Dedifferentiated amniotic fluid mesenchymal stem cell (primary cell): ENCODE measurements at regions not wholly inside any gene's neighbourhood (a gene's known extent, or its start where the extent isn't known, plus 50 kb on each side); places are given as distances from the start of the nearest gene placed in this dataset.
"Not testable (repeated sequence)": the region's sequence is repeated elsewhere in the genome, so short reads cannot be mapped to it uniquely, and the experiment has no call there.

Experiments used
- DNase-seq: peaks from one replicate; pipeline ENCODE4 v3.0.0-alpha.2; 2016; ENCODE audit errors: extremely low spot score

DNA sequence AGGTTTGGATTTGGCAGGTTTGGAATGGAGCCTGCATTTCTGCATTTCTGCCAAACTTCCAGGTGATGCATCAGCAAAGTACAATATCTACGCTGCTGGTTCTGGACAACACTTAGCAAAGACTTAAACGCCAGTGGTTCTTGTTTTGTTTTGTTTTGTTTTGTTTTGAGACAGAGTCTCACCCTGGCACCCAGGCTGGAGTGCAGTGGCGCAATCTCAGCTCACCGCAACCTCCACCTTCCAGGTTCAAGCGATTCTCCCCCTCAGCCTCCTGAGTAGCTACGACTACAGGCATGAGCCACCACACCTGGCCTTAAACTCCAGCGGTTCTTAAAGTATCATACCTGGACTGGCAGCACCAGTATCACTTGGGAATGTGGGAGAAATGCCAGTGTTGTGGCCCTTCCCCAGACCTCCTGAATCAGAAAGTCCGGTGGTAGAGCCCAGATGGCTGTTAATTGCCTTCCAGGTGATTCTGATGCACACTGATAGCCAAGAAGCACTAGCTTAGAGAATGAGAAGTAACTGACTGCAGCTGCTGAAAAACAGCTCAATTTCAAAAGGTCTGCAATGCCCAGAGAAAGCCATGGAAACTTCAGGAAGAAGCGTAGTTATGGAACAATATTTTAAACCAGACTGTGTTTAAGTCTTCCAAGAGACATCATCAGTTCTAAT, 114.8 kb upstream of the FOXN3 start:
- no peak for DNase-seq

- no peak for DNase-seq
Observed at GRCh38 chr14:89524990-89525667, 108.1 kb upstream of the FOXN3 start.

- no peak for DNase-seq
Observed at GRCh38 chr14:89524412-89524811, 107.4 kb upstream of the FOXN3 start.

DNA sequence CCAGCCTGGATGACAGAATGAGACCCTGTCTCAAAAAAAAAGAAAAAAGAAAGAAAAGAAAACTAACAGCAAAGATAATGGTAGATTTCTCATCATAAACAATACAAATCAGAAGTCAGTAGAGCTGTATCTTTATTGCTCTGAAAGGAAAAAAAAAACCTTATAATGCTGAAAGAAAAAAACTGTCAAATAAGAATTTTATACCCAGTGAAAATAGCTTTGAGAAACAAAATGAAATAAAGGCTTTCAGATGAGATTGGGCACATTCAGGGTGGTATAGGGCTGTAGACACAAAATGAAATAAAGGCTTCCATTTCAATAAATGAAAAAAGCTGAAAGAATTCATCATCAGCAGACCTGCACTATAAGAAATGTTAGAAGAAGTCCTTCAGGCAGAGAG, 105.0 kb upstream of the FOXN3 start:
- no peak for DNase-seq

DNA sequence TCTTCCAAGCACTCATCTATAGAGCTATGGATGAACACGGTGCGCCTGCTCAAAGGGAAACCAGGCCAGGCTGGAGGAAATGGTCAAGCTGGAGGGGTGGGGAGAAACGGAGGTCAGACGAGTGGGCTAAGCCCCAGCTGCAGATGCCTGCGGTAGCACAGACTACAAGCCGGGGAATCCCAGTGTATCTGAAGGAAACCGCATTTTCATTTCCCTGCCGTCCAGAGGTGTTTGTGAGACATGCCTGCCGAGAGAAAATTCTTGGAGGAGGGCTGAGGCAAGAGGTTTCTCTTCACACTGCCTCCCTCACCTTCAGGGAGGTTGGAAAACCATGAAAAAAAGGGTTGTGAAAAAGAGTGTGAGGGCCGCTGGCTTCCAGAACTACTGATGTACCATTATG, 102.0 kb upstream of the FOXN3 start:
- no peak for DNase-seq

GRCh38 chr14:89516173-89516572, 99.1 kb upstream of the FOXN3 start:
- DNase-seq = no peak

GRCh38 chr14:89514601-89515000, 97.6 kb upstream of the FOXN3 start:
- DNase-seq = no peak

DNA sequence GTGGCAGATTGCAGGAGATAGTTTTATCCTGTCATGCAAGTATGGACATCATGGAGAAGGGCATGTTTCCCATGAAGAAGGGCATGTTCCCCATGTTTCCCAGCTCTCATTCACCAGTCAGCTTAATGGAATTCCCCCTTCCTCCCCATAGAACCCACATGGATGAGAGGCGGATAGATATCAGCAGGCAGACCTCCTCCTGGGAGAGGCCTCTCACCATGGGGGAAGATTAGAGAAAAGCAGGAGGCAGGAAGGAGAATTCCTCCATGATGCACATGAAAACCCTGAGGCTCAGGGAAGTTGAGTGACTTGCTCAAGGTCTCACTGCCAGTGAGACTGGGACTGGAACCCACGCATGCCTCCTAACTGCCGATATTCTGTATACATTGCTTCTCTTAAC, 92.9 kb upstream of the FOXN3 start:
- DNase-seq = no peak

DNA sequence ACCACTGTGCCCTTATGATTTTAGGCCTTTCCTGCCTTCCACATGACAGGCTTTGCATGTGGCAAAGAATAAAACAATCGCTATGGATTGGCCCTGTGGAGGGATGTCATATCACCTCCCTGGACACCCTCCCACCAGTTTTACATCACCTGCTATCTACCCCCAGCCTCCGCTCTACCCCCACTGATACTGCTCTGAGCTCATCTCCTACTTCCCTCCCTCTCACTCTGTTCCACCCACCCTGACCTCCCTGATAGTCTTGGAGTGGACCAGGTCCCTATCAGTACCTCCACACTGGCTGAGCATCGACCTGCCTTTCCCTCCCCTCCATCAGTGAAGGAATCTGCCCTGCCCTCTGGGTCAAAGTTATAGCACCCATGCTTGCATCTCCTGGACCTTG, 91.8 kb upstream of the FOXN3 start:
- no peak for DNase-seq

GRCh38 chr14:89507926-89508460, 91.0 kb upstream of the FOXN3 start:
- DNase-seq = no peak

DNA sequence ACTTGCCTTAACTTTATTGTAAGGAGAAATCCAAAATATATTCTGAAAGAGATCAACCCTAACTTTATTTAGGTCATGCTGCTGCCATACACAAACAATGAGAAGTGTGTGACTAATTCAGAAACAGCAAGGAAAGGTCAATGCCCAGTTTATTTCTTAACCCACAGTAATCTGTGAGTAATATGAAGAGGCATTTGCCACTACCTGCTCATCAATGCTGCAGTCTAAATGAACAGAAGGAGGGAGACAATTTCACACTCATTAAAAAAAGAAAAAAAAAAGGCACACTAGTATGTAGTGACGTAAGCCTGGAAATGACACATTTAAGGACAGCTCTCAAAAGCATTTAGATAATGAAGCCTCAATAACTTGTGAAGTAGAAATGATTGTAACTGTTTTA, 90.5 kb upstream of the FOXN3 start:
- peak; percentile 23 for DNase-seq

DNA sequence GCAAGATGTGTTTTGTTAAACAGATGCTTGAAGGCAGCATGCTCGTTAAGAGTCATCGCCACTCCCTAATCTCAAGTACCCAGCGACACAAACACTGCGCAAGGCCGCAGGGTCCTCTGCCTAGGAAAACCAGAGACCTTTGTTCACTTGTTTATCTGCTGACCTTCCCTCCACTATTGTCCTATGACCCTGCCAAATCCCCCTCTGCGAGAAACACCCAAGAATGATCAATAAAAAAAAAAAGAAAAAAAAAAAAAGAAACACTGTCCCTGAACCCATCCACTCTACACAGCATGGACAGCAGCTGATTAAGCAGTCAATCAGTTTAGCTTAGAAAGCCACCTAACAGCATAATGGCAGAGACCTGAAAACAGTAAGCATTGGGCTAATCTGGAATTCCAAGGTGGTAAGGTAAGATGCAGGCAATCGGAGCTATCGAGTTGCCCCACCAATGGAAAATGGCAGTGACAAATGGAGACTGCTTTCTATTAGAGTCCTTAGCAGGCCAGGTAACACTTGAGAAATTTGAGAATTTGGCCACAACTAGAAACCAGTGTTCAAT, 89.9 kb upstream of the FOXN3 start:
- DNase-seq = not testable (repeated sequence)

- DNase-seq = peak; percentile 19
Observed at GRCh38 chr14:89504602-89505313, 87.7 kb upstream of the FOXN3 start.

- no peak for DNase-seq
Observed at GRCh38 chr14:89504091-89504490, 87.1 kb upstream of the FOXN3 start.

DNA sequence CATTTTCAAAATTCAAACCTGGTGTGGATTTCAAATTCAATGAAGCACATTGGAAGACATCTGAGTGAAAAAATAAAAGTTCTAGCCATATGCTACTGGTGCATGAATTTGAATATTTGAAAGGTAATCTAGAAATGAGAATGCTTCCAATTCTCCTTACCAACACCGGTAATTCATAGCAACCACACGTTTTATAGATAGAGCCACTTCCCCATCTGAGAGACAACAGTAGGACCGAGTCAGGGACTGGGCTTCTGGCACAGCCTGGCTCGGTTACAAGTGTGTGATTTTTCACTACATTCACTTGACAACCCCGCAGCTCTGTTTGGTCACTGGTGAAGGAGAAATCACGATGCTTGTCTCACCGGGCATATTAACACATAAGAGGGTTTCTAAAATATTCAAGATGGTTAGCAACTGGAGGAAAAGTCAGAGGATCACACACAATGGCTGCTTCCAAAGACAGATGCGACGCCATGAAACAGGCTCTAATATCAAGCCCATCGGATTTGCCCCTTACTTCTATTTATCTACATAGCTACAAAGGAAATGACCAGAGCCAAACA, 86.5 kb upstream of the FOXN3 start:
- DNase-seq = no peak

DNA sequence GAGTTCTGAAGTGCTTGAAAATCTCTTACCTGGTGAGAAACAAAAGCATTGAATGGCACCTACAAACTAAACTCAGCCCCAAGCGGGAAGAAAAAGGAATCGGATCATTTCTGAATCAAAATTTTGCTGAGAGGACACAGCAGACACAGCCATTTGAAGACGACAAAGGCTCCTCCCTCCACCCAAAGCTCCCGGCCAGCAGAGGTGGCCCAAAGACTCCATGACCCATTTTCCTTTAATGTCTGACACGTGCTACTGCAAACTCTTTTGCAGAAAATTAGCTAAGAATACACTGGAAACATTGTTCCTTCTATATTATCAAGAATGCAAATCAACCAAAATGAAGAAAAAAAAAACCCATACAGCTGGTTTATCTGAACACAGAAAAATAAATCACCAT, 85.9 kb upstream of the FOXN3 start:
- no peak for DNase-seq

- DNase-seq = no peak
Observed at GRCh38 chr14:89501381-89501780, 84.3 kb upstream of the FOXN3 start.

DNA sequence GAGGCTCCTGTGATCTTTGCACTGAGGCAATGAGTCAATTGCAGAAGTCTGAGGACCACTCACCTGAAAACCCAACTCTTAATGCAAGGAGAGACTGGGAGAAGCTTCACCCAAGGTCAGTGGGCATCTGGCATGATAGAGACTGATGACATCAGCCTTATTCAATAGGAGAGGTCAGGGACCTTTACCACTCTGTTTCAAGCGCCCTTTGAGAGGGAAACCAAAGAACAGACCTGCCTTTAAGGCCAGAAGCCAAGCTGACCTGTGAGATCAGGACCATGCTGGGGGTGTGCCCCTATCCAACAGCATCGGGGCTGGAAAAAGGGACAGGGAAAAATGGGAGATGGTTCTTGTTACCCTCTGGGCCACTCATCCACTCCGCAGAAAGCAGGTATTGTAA, 83.3 kb upstream of the FOXN3 start:
- DNase-seq = no peak

DNA sequence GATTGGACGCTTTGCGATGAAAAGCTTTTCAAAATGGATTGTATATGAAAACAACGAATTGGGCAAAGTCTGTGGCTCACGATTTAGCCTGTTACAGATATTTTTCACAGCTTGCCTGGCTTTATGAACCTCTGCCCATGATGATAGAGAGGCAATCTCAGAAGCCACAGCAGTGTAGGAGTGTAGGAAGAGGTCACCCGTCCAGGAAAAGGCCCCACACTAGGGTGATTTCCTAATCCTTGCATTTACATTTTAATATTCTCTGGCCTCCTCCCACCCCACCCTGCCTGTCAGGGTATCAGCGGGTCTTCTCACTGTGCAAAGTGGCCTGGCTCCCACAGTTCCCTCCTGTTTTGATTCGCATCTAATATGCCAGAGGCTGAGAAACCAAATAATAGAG, 81.8 kb upstream of the FOXN3 start:
- DNase-seq = no peak

DNA sequence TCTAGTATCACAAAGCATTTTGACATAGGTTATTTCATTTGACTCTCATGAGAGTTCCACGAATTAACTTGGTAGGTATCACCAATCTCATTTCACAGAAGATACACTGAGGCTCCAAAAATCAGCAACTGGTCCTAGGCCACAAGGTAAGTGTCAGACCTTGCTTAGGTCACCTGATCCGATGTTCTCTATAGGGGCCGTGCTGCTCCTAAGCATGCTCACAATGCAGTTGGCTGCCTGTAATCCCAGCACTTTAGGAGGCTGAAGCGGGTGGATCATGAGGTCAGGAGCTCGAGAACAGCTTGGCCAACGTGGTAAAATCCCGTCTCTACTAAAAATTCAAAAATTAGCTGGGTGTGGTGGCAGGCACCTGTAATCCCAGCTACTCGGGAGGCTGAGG, 78.7 kb upstream of the FOXN3 start:
- DNase-seq = no peak

GRCh38 chr14:89493877-89494634, 77.0 kb upstream of the FOXN3 start:
- no peak for DNase-seq
